ENCODE measurements at regions not wholly inside any gene's neighbourhood (a gene's known extent, or its start where the extent isn't known, plus 50 kb on each side); places are given as distances from the start of the nearest gene placed in this dataset.

- TF ChIP-seq CTCF (IDR thresholded peaks at IDR 0.05; ENCODE audit: low read depth, low read length, poor library complexity, severe bottlenecking) = no peak
- no peak for TF ChIP-seq EZH2phosphoT487 (IDR thresholded peaks at IDR 0.05; ENCODE audit: borderline replicate concordance, low read length)
These were observed 169.4 kb downstream of the TLE1 start for GRCh38 chr9:81519816-81520495.
